D341Med (cell line): ENCODE measurements at regions not wholly inside any gene's neighbourhood (a gene's known extent, or its start where the extent isn't known, plus 50 kb on each side); places are given as distances from the start of the nearest gene placed in this dataset.
A peak's percentile ranks its signal among the peaks of the same experiment; 100 is the strongest.

Experiments
- DNase-seq: peaks from one replicate; pipeline ENCODE4 v3.0.0; 2012; ENCODE audit warnings: low spot score

DNA sequence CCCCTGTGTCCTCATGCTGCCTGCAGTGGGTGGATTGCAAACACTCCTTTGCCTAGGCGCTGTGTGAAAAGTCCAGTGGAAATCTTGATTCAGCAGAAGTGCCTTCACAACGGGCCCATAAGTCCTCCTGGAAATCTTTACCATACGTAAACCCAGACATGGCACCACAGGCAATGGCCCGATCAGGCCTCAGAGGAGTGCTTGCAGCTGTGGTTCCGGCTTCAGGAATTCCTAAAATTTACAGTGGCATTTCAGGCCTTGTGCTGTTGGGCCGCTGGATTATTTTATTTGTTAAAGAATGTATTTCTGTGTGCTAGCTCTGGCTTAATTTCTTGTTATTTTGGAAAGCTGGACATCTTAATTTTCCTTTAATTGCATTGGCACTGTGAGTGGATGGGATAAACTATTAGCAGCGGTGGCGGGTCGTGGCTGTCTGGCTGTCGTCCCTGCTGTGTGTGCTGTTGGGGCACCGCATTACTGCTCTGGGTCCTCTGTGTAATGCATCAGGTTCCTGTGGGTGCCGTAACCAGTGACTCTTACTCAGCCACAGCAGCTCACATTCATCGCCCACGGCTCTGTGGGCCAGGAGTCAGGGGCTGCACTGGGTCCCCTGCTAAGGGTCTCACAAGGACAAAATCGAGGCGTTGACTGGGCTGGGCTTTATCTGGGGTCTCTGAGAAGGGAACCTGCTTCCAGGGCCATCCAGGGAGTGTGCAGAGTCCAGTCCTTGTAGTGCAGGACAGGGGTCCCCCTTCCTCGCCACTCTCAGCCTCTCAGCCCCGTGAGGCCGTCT is 73.1 kb downstream of the RTP5 start:
- DNase-seq, result no peak

DNA sequence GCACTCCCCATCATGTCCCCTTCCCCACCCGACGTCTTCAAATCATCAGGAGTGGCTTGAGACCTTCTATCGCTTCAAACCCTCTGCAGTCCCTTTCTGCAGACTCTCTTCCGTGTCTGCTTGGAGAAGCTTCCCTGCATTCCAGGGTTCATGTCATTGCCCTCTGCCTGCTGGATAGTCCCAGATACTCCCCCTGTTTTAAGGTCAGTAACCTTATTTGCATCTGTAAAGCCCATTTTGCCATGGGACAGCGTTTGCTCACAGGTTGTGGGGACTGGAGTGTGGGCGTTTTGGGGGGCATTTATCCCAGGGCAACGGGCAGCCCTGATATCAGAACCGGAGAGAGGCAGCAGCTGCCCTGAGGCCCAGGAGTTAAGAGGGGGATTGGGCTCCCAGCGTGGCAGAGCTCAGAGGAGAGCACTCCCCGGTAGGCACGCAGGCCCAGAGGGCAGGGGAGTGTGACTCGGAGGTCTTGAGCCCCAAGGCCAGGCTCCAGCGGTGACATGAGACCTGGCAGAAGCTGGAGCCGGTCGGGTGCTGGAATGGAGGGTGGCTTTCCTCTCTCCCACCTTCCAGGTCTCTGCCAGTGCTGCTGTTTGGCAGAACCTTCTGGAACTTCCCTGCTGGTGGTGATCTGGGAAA is 73.8 kb downstream of the RTP5 start:
- no peak for DNase-seq

DNA sequence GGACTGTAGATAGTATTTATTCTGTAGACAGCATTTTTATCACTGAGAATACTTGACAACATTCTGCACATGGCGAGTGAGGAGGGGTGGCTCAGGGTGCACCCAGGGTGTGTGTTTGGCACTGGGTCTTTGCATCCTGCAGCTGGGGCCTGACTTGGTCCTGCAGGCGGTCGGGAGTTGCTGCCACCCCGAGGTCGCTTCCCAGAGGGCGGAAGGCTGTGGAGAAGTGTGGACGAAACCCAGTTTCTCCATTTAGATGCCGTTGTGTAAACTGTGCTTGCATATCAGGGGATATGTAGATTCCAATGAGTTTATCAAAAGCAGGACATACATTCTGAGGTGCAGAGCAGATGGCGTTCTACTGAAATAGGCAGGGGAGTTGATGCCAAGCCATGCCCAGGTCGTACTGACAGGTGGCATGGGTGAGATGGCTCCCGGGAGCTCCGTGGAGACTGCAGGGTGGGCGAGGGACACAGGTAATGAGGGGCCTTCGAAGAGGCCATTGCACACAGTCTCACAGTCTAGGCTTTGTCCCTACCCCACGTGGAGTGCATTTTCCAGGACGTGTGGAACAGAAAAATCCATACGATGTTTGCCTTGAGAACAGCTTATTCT is 74.5 kb downstream of the RTP5 start:
- DNase-seq, result no peak

DNA sequence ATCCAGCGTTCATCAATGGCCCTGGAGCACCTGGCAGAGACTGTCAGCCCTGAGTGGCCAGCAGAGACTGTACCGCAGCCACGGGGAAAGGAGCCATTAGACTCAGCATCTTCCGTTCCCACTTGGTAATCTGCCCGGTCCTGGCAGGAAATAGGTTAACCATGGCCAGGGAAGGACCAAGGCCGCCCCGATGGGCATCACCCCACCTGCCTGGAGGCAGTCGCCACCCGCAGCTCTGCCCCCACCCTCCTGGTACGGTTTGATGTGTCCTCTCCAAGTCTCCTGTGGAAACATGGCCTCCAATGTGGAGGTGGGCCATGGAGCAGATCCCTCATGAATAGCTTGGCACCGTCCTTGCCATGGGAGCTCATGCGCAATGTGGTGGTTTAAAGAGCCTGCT is 75.3 kb downstream of the RTP5 start:
- DNase-seq, result no peak

DNA sequence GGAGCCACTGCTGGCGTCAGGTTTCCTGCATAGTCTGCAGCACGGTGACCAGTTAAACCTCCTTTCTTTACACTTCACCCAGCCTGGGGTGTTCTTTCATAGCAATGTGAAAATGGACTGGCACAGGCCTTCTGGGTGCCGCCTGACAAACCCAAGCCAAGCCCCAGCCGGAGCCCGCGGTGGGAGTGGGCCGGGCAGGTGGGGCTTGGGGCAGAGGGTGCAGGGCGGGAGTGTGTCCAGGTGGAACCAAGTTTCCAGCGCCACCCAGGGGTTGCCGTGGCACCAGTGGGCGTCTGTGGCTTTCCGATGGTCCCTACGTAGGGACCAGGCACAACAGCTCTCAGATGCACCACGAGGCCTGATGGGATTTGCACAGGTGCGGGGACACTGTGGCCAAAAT is 75.8 kb downstream of the RTP5 start:
- peak; percentile 10 for DNase-seq

DNA sequence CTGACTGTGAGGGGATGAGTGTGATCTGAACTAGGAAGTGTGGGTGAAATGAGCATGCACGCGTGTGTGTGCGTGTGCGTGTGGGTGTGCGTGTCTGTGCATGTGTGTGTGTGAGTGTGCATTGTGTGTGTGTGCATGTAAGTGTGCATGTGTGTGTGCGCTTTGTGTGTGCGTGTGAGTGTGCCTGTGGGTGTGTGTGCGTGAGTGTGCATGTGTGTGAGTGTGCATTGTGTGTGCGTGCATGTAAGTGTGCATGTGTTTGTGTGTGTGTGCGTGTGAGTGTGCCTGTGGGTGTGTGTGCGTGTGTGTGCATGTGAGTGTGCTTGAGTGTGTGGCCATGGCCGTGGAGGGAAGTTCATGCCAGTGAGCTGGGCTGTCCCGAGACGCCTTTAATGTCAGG is 76.3 kb downstream of the RTP5 start:
- no peak for DNase-seq

DNA sequence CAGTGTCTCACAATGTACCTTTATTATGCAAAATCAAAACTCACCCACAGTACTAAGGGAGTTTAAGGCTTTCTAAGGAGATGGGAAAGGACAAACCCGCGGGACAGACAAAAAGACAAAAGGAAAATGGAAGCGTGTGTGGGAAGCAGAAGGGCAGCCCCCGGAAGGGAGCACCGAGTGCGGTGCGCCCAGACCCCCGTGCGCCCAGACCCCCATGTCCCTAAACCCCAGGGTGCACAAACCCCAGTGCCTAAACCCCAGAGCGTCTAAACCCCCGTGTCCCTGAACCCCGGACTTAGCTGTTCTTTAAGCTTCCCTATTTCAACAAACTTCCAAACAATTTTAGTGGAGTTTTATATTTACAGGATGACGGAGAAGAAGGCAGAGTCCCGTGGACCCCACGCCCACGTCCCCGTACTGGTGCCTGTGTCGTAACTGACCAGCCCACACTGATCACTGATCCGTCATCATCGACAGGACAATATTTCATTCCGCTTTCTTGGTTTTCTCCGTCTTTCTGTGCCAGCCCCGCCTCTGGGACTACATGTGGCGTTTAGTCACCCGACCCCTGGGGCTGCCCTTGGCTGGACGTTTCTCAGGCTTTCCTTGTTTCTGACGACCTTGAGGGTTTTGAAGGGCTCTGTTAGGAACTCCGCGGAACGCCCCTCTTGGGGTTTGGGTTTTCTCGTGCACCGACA is 76.9 kb downstream of the RTP5 start:
- DNase-seq, result no peak

DNA sequence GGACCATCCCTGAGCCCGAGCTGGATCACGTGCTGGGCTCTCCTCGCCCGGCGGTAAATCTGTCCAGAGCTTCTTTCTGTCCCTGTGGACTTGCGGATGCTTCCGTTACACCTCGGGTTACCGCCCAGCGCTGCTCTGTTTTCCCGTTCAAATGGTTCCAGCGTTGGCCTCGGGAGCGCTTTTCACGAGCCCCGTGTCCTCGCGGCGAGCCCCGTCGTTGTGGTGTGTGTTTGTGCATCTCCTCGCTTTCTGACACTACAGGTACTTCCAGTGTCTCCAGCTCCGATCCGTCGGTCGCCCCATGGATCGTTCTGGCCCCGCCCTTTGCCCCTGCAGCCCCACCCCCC is 77.4 kb downstream of the RTP5 start:
- no peak for DNase-seq

DNA sequence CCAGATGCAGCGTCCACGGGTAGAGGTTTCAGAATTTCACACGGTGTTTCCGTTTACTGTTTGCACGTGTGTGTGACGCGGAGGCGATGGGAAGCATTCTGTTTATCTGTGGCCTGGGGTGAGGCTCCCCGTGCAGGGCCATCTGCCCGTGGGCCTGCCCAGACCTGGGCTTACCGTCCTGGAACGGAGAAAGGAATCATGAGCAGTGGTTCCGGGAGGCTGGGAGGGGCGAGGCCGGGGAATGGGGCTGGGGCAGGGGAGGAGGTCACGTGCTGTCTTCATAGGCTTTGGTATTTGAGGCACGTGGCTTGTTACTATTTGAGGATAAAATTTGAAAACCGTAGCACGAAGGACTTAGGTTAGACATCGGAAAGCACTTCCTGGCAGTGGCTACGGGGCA is 77.9 kb downstream of the RTP5 start:
- no peak for DNase-seq

DNA sequence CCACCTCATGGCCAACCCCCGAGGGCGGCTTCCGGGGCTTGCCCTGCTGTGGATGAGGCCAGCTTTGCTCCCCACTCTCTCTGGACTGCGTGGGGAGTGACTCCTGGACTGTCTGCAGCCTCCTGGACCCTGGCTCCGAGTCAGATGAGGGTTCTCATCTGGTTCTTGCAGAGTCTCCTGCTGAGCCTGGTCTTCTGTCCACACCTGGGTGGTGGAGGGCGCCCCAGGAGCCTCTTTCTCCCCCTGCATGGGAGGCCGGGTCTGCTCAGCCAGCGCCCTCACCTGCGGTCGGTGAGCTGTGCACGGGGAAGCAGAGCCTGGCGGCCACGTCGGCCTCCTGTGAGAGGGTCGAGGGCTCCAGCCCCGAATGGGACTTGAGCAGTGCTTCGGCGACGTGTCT is 78.3 kb downstream of the RTP5 start:
- no peak for DNase-seq

DNA sequence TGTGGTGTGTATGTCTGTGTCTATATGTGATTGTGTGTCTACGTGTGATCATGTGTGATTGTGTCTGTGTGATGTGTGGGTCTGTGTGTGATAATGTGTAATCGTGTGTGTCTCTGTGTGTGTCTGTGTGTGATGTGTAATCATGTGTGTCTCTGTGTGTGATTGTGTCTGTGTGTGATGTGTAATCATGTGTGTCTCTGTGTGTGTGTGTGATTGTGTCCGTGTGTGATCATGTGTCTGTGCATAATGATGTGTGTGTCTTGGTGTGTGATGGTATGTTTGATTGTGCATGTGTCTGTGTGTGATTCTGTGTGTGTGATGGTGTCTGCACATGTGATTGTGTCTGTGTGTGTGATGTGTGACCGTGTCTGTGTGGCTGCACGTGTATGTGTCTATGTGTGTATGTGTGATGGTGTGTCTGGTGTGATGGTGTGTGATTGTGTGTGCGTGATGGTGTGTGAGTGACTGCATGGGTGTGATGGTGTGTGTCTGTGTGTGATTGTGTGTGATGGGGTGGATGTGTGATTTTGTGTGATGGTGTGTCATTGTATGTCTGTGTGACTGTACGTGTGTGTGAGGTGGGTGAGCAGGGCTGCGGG is 78.9 kb downstream of the RTP5 start:
- DNase-seq, result no peak

DNA sequence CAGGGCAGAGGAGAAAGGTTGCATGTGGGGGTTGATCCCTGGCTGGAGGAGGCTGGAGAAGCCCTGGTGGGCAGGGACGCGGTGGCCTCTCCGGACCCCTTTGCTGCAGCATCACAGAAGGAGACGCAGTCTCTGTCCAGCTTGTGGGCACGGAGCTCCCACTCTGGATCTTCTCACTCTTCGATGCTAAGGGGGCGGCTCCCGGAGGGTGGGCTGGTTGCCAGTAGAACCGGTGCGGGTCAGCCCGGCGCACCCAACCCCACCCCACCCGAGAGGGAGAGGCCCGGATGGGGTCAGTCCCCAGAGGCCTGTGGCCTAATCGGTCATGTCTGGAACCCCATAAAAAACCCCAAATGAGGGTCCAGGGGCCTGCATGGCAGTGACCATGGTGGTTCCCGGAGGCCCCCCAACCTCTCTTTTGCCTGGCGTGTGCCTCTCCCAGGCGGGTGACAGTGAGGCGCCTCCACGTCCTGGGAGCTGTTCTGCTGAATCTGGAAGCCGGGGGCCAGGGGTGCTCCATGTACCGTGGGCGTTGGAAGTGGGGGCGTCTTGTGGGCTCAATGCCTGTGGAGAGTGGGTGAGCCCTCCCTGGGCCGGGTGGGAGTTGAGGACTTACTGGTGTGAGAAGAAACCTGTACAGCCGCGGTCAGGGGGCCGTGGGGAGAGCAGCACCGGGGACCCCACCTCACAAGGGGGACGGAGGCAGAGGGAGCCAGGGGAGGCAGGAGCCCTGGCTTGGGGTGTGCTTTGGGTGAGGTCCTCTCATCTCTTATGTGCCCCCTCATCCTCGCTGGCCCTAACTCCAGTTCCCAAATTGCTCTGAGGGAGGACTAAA is 79.6 kb downstream of the RTP5 start:
- DNase-seq, result no peak

DNA sequence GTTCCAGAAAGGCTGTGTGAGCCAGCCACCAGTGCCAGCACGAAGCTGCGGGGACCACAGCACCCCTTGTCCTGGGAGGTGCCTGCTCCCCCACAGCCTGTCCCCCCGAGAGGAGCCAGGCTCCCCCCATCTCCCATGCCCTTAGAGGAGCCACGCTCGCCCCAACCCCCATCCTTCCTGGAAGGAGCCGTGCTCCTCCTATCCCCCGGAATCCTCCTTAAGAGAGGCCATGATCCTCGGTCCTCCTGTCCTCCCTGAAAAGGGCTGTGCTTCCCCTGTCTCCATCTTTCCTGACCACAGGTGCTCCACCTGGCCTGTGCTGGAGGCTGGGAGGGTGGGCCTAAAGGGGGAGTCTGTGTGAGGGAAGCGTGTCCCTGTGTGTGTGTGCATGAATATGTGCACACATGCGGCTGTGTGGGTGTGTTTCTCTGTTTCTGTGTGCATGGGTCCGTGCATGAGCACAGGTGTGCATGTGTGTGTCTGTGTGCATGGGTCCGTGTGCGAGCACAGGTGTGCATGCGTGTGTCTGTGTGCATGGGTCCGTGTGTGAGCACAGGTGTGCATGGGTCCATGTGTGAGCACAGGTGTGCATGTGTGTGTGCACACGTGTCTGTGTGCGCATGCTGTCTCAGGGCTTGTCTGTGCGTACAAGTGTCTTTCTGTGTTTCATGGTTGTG is 80.3 kb downstream of the RTP5 start:
- no peak for DNase-seq

DNA sequence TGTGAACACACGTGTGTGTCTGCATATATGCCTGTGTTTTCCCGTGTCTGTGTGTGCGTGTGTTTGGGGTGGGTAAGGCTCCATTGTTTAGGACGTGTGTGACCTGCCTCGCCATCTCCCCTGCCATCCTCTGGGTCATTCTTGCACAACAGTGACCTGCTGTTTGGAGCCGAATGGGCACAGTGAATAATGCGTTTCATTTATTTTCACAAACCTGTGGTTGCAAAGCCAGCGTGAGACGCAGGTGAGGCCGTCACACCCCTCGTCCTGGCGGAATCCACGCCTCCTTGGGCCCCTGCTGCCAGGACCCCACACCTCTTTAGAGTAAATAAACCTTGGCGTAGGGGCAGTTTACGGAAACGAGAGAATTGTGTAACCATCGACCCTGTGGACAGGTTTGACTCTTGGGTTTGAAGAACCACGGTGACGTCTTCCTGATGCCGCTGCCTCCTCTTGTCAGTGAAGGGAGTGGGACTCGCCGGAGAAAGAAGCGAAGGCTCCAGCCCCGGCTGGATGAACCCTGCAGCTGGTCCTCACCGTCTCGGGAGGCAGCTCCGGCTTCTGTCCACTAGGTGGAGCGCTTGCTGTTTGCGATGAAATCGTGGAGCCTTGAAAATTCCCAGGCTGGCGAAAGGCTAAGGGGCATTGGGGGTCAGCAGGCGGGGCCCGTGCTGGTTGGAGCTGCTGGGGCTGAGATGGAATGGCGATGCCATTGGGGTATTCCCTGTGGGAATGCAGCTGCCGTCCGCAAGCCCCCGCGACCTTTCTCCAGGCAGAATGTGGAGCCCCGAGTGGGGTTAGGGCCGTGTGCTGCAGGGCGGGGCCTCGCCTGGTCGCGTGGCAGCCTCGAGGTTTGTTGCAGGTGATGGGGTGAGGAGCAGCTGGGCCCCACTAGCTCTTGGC is 81.1 kb downstream of the RTP5 start:
- peak; percentile 85 for DNase-seq

DNA sequence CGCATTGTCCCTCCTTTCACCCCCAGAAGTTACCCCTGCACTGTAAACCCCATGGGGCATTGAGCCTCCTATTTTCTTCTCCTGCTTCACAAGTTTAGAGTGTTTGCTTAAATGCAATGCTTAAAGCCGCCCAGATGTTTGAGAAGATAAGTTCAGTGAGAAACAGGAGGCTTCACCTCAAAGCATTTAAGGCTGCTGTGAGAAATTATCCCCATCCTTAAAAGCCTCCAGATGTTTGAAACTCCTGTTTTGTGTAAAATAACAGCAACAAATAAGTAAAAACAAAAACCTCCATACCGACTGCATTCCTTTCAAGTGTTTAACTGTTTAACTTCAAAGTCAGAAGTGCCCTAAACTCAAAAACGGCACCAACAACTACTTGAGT is 81.8 kb downstream of the RTP5 start:
- DNase-seq, result no peak

DNA sequence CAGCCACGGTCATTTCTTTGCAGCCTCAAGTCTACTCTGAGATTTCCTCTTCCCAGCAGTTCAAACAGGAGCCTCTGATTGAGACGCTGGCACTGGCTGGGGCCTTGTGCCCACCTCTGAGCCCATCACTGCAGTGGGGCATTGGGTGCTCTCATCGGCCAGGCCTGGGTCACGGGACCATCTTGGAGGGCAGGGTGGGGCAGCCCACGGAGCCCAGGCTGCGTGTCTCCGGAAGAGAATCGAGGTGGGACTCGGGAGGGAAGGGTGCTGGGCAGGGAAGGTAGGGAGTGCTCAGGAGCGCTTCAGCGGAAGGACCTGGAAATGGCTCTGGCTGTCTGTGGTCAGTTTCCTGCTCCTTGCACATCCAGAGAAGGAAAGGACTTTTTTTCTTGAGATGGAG is 82.4 kb downstream of the RTP5 start:
- no peak for DNase-seq

DNA sequence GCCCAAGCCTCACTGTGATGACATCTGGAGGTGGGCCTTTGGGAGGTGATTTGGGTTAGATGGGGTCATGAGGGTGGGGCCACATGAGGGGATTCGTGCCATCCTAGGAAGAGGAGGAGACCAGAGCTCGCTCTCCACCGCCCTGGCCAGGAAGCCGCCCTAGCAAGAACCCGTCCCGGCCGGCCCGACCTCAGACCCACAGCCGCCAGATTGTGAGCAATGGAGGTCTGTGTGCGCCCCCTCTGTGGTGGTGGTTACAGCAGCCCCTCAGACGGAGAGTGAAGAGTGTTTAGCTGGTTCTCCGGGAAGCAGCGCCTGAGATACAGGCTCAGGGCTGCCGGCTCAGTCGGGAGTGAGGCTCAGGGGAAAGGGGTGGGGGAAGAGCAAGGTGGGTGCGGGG is 83.3 kb downstream of the RTP5 start:
- DNase-seq, result no peak

DNA sequence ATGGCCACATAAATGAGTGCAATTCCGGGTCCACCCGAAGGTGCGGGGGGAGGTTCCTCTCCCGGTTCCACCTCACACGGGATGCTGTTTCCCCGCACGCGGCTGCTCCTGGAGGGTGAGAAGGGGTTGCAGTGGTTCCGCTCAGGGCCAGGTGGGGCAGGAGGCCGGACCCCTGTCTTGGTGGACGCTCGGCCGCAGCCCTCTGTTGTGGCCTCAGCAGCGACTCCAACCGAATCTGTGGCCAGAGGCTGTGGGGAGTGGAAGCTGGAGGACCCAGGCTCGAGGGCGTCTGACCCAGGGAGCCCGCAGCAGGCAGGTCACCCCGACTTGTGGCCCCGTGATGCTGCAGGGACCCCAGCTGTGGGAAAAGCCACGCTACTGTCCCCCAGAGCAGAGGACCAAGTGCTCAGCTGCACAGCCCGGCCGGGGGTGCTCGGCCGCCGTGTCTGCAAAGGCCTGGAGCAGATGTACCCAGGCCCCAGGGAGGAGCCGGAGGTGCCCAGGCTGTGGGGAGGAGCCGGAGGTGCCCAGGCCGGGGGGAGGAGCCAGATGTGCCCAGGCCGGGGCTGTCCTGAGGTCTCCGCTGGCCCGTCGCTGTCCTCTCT is 83.9 kb downstream of the RTP5 start:
- no peak for DNase-seq

DNA sequence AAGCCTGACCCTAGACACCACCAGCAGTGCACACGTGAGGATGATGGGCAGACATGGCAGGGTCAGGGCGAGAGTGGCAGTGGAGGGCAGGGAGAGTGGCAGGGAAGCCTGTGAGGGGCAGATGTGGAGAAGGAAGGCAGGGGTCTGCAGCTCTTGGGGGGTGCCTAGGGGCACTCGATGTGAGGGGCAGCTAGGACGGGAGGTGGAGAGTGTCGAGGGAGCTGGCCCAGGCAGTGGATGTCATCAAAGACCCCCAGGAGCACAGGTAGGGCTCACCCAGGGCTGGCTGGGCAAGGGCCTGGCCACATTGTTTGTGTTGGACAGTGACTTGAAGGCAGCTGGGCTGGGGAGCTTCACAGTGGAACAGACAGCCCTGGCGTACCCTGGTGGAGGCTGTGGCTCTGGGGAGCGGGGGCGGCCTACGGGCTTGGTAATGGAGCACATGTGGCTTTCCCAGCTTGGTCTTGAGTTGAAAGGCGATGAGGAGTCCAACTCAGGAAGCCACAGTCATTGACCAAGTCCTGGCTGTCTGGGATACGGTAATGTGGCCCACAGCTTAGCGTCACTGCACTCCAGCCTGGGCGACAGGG is 87.1 kb downstream of the RTP5 start:
- no peak for DNase-seq
